Right ventricle myocardium superior (tissue), 1 donor: ENCODE measurements at regions not wholly inside any gene's neighbourhood (a gene's known extent, or its start where the extent isn't known, plus 50 kb on each side); places are given as distances from the start of the nearest gene placed in this dataset.
A peak's percentile ranks its signal among the peaks of the same experiment; 100 is the strongest.

Source experiments
- ATAC-seq: fragments of 200-7000 bp; cut with Tn5 transposase; one replicate; pipeline ENCODE4 v1.9.1; 2020; ENCODE audit warnings: mild to moderate bottlenecking; ENCODE audit not compliant: poor library complexity
- DNase-seq: peaks from one replicate; pipeline ENCODE4 v3.0.0-alpha.2; 2020
- intact Hi-C: fragments of 100-400 bp; cut with DNase I; formaldehyde crosslinking; loops from one replicate; pipeline ENCODE4 v1.11.2; 2022
- donor health status: DM: no; HTN: yes; CAD: no; lungs with severe emphysema.

GRCh38 chr6:71103641-71104040 lies 146.8 kb upstream of the B3GAT2 start:
- intact Hi-C loops: no loop called here
- ATAC-seq: no peak
- no peak for DNase-seq

DNA sequence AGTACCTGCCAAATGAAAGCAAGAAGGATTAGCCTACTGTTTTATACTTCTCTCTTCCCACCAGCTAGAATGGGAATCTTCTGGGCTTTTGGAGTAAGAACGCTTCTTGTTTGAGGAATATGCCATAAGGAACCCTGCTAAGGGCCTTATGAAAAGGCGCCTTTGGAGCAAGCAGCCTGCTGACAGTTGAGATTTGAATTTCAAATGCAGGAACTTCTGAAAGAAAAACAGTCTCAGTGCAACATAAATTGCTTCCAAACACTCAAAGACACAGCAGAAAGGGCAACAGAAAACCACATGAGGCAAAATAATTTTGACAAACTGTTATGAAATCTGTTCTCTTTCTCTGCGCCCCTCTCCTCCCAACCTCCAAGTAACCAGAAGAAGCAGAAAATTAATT lies 149.4 kb upstream of the B3GAT2 start:
- no peak for ATAC-seq
- intact Hi-C loops: no loop called here

GRCh38 chr6:71107911-71108420 lies 151.1 kb upstream of the B3GAT2 start:
- ATAC-seq (peak; percentile 90), DNase-seq (no peak)
- intact Hi-C loops: no loop called here

More for the DNA sequence above, 149.4 kb upstream of the B3GAT2 start:
- no peak for DNase-seq

DNA sequence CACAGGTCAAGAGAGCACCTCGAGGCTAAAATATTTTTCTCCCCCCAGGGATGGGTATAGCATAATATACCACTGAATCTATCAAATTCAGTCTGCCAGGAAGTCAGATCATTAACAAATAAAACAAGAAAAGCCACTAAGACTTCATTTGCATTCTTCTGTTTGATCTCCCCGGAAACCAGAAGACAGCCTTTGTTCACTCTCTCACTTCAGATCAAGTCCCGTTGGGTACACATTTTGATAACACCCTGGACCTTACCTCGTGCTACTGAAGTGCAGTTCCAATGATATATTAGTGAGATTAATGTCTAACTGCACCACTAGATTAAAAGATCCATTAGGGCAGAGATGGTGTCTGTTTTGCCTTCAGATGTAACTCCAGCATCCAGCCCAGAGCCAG lies 157.7 kb upstream of the B3GAT2 start:
- DNase-seq (no peak), ATAC-seq (no peak)
- intact Hi-C loops: no loop called here

DNA sequence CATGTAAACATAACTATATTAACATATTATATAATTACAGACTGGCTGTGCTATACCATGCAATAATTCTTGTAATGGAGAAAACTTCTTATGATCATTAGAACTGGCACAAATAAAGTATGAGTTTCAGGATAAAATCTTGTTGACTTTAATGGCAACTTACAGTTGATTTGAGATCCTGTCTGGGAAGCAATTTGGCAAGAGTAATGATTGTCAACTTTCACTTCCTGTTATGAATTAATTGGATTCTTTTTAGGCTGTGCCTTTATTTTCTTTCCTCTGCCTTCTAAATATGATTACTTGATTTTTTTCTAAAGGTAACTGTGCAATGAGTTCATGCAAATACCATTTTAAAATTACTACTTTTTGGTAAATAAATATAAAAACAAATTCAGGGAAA lies 158.1 kb upstream of the B3GAT2 start:
- intact Hi-C loops: no loop called here
- ATAC-seq (no peak), DNase-seq (no peak)

GRCh38 chr6:71119560-71119959 lies 162.7 kb upstream of the B3GAT2 start:
- intact Hi-C loops: no loop called here
- ATAC-seq: no peak
- DNase-seq: no peak

DNA sequence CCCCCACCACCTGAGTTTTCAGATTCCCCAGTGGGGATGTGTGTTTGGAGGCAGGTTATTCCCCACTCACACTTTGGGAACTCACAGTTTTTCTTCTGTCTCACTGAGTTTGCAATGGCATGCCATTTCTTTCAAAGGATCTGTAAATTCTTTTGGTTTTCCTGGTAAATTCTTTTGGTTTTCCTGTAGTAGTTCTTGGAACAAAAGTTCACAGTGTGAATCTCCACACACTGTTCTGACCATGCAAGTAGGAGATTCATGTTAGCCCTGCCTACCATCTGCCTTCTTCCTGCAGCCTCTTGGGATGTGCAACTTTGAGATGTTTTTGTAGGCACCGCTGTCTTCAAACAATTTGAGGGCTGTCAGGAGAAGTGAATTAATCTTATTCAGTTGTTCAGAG lies 165.6 kb upstream of the OGFRL1 start:
- DNase-seq (no peak), ATAC-seq (no peak)
- intact Hi-C loops: no loop called here

DNA sequence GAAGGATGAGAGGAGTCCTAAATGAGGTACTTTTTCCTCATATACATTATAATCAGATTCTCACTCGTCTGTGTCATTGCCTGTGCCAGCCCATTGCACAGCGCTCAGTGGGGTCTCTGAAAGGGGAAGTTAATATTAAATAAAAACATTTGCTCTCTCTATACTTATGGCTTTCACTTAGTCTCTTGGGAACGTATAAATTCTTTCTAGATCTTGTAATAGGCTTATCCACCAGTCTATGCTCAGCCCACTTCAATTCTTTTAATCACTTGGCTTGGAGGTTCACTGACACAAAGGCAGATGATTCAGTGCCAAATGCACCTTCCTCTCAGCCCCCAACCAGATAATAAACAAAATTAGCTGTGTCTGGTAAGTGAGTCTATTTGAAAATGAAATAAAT lies 164.3 kb upstream of the OGFRL1 start:
- intact Hi-C loops: no loop called here
- DNase-seq: no peak
- ATAC-seq: no peak

- DNase-seq (no peak), ATAC-seq (no peak)
- intact Hi-C loops: no loop called here
Observed at GRCh38 chr6:71125216-71125615, 163.4 kb upstream of the OGFRL1 start.

DNA sequence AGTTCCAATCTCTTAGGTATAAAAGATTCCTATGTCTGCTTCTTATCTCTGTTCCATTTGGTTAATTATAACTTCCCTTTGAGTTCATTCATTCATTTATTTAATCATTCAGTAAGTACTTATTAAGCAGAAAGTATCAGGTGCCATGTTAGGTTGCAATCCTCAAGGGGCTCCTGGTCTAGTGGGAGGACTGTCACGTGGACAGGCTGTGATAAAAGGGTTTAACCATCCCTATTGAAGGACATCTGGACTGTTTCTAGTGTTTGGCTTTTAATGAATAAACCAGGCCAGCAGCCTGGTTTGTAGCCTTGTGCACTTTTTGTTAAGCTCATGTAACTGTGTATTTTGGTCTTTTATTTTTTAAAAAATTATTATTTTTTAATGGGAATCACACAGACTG lies 162.1 kb upstream of the OGFRL1 start:
- DNase-seq (no peak), ATAC-seq (no peak)
- intact Hi-C loops: no loop called here

DNA sequence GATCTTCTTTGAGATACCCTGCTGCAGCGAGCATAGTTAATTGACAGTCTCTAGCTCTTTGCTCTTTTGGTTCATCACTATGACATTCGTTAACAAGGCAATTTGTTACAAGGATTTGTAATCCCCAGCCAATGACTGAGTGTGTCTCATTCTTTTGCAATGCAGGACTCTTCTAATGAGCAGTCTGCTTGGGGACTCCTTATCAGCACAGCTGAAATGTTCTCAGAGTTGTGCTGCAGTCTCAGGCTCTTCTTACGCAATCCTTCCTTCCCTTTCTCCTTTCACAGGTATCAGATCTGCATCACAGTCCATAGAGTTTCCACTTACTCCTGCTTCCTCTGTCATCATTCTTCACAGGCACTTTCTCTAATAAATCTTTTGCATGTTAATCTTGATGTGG lies 161.2 kb upstream of the OGFRL1 start:
- intact Hi-C loops: no loop called here
- no peak for ATAC-seq
- no peak for DNase-seq

- intact Hi-C loops: no loop called here
- DNase-seq (no peak), ATAC-seq (no peak)
Observed at GRCh38 chr6:71130277-71130676, 158.3 kb upstream of the OGFRL1 start.

DNA sequence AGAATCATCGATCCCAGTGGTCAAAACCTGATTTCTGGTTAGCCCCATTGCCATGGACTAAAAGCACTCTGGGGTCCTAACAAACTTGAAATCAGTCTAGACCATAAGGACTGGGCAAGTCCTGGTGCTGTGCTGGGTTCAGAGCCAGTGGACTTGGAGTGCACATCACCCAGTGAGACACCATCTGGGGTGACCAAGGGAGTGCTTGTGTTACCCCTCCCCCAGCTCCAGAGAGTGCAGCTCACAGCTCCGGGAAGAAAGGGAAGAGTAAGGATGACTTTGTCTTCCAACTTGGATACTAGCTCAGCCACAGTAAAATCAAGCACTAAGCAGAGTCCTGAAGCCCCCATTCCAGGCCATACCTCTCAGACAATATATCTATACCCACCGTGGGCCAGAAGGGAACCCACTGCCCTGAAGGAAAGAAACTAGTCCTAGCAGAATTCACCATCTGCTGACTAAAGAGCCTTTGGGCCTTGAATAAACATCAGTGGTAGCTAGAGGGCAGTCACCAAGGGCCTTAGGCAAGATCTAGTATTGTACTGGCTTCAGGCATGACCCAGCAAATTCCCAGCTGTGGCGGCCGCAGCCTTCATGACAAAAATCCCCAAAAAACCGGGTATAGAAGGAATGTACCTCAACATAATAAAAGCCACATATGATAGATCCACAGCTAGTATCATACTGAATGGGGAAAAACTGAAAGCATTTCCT lies 153.5 kb upstream of the OGFRL1 start:
- ATAC-seq: no peak
- intact Hi-C loops: no loop called here
- DNase-seq: no peak

DNA sequence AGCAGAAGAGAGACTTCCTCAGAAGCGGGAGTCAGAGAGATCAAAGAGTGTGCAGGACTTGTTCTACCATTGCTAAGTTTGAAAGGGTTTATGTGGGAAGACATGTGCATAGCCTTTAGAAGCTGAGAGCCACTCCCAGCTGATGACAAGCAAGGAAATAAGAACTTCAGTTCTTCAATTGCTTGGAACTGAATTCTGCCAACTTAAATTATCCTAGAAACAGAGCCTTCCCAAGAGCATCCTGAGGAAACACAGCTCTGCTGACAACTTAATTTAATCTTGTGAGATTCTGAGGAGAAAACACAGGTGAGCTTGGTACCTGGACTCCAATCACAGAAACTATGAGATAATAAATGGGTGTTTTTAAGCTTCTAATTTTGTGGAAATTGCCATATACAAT lies 150.6 kb upstream of the OGFRL1 start:
- DNase-seq (no peak), ATAC-seq (no peak)
- intact Hi-C loops: no loop called here

DNA sequence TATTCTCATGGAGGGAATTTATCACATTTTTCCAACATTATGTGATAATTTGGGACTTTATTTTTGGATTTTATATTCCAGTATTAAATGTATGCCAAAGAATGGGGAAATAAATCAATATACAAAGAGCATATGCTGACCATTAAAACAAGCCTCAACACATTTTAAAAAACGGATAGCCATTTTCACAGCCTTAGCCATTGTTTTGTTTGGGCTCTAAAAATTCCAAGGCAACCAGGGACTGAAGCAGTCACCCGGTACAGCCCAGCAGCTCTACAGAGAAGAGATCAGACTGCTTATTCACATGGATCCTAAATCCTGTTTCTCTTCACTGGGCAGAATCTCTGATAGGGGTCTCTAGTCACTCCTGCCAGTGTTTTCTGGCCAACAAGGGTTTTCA lies 150.2 kb upstream of the OGFRL1 start:
- ATAC-seq: no peak
- no peak for DNase-seq
- intact Hi-C loops: no loop called here

DNA sequence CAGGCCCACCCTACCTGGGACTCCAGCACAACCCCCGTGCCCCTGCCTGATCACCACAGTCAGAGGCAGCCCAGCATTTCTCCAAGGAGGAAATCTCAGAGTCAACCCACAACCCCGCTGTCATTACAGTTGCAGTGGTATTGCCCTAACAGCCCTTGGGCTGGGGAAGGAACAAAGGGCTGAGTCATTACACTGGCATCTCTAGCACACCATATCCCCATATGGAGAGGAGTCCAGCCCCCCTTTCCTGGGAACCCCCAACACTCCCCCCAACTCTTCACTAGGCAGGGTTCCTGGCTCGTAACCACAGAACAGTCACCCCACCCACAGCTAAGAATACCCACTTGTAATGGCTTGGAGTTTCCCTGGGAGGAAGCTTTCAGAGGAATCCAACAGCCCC lies 149.4 kb upstream of the OGFRL1 start:
- ATAC-seq: no peak
- no peak for DNase-seq
- intact Hi-C loops: no loop called here

GRCh38 chr6:71153755-71154325 lies 134.8 kb upstream of the OGFRL1 start:
- ATAC-seq (no peak), DNase-seq (no peak)
- intact Hi-C loops: no loop called here

DNA sequence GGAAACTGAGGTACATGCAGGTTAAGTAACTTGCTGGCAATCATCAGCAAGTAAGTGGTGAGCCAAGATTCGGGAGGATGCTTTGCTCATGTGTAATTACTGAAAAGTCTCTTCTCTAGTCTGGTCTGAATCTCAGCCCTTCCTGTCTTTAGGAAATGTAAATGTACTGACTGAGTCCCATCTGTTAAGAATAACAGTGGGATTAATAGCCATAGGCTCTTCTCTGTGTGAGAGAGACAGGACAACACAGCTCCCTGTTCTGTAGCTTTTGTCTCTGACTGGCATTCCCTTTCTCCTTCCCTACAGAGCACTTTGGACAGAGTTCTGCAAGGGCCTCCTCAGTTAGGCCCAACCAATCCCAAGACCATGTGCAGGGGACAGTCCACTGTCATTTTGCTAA lies 131.3 kb upstream of the OGFRL1 start:
- ATAC-seq: no peak
- intact Hi-C loops: no loop called here
- DNase-seq: no peak

- ATAC-seq (no peak), DNase-seq (no peak)
- intact Hi-C loops: no loop called here
Observed at GRCh38 chr6:71164890-71165289, 123.7 kb upstream of the OGFRL1 start.

DNA sequence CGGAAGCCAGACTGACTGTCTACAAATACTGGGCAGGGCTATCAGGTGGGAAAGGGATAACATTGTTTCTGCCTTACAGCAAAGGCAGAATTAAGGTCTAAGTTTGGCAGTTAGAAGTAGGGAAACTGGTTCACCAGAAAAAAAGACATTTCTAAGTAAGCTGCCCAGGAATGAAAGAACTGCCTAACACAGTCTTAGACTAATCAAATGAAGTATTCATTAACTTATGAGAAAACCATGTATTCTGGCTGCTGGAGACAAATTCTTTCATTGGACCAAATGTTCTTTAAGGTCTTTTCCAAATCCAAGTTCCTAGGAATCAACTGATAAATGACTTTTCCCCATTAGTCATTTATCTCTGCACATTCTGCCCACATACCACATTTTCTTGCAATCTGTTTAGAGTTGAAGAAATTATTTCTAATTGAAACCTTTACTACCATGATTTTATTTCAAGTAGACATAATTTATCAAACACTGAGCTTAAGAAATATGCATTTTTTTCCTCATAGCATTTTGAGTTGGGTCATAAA lies 120.3 kb upstream of the OGFRL1 start:
- DNase-seq: no peak
- intact Hi-C loops: no loop called here
- no peak for ATAC-seq
